Breast epithelium (tissue), 3 donors: ENCODE measurements at regions not wholly inside any gene's neighbourhood (a gene's known extent, or its start where the extent isn't known, plus 50 kb on each side); places are given as distances from the start of the nearest gene placed in this dataset.

Experiments used
- CTCF ChIP-seq, 3 donors: fragments of 450-650 bp; IDR thresholded peaks; one replicate each; pipeline ENCODE4 v1.5.1; 2016 to 2017; ENCODE audit warnings: antibody characterized with exemption in 3 of 3, mild to moderate bottlenecking in 3 of 3, moderate library complexity in 3 of 3
- POLR2A ChIP-seq: fragments of 450-650 bp; IDR thresholded peaks from one replicate; pipeline ENCODE4 v1.6.1; 2016; ENCODE audit warnings: antibody characterized with exemption, mild to moderate bottlenecking, moderate library complexity
- POLR2AphosphoS5 ChIP-seq, 3 donors: sonication (generic); formaldehyde crosslinking; IDR thresholded peaks; one replicate each; pipeline ENCODE4 v1.6.1; 2017; ENCODE audit warnings: antibody characterized with exemption in 3 of 3

- TF ChIP-seq POLR2A (no peak), CTCF (IDR thresholded peaks at IDR 0.05) (no peak), POLR2AphosphoS5 (IDR thresholded peaks at IDR 0.05) (no peak)
Measured at GRCh38 chr13:78410164-78410563, 193.2 kb downstream of the POU4F1 start.
